Activated CD4-positive, alpha-beta T cell treated with anti-CD3 and anti-CD28 coated beads, Interleukin-2, amount 50 U/mL, for 24 hours (primary cell): ENCODE measurements at regions not wholly inside any gene's neighbourhood (a gene's known extent, or its start where the extent isn't known, plus 50 kb on each side); places are given as distances from the start of the nearest gene placed in this dataset.
"Not testable (repeated sequence)": the region's sequence is repeated elsewhere in the genome, so short reads cannot be mapped to it uniquely, and the experiment has no call there.

Experiments used
- DNase-seq, 2 donors: peaks; one replicate each; pipeline ENCODE4 v3.0.0-alpha.2; 2020; ENCODE audit warnings: low read depth in 1 of 2, low spot score in 1 of 2

DNA sequence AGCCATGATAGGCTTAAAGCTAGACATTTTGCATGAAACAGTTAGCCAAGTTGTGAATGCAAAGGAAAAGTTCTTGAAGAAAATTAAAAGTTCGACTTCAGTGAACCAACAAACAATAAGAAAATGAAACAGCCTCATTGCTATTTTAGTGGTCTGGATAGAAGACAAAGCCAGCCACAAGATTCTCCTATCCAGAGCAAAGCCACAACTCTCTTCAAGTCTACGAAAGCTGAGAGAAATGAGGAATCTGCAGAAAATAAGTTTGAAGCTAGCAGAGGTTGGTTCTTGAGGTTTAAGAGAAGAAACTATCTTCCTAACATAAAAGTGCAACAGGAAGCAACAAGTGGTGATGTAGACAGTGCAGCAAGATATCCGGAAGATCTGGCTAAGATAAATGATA lies 271.4 kb upstream of the GRM3 start:
- DNase-seq, result no peak

DNA sequence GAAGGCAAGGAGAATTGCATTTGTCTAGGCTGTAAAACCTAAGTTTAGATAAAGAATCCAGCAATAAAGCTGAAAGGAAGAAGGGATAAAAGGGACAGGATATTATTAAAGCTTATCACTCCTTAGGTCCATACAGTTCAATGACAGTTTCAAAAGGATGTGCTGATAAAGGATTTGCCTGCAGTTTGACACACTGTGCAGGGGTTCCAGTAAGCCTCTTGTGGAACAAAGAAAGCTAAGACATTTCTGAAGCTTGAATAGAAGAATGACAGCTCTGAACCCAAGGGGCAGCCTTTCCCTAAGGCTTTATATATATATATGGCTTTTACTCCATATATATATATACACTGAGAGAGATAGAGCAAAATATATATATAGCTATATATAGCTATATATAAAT lies 276.8 kb upstream of the GRM3 start:
- DNase-seq, result no peak

DNA sequence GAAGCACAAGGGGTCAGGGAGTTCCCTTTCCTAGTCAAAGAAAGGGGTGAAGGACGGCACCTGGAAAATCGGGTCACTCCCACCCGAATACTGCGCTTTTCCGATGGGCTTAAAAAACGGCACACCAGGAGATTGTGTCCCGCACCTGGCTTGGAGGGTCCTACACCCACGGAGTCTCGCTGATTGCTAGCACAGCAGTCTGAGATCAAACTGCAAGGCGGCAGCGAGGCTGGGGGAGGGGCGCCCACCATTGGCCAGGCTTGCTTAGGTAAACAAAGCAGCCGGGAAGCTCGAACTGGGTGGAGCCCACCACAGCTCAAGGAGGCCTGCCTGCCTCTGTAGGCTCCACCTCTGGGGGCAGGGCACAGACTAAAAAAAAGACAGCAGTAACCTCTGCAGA lies 303.3 kb upstream of the GRM3 start:
- DNase-seq, result not testable (repeated sequence)

DNA sequence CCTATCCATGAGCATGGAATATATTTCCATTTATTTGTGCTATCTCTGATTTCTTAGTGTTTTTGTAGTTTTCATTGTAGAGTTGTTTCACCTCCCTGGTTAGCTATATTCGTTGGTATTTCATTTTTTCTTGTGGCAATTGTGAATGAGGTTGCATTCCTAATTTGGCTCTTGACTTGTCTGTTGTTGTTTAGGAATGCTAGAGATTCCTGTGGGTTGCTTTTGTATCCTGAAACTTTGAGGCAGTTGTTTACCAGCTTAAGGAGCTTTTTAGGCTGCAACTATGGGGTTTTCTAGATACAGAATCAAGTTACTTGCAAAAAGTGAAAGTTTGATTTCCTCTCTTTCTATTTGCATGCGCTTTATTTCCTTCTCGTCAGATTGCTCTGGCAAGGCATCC lies 304.7 kb upstream of the GRM3 start:
- DNase-seq, result no peak

DNA sequence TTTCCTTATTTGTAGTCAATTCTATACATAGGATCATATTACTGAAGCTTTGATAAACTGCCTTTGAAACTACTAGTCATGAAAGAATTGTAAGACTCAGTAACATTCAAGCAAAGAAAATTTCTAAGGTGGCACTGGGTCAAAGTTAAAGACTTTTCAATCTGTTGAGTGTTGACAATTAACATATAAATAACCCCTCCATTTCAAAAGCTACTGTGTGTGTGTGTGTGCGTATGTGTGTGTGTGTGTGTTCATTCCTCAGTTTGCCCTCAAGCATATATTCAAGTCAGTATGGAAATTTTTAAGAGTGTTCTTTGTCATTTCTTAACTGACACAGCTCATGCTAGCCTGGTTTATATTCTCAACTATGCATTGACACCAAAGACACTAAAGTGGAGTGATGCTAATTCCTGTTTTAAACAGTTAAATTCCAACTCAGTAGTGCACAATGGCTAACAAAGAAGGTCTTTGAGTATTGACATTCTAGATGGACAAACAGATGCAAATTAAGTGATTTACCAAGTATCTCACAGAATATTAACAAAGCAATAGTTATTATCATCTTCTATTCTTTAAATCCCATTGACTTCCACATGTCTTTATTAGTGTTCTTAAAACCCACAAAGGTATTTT lies 314.8 kb upstream of the GRM3 start:
- DNase-seq, result no peak

DNA sequence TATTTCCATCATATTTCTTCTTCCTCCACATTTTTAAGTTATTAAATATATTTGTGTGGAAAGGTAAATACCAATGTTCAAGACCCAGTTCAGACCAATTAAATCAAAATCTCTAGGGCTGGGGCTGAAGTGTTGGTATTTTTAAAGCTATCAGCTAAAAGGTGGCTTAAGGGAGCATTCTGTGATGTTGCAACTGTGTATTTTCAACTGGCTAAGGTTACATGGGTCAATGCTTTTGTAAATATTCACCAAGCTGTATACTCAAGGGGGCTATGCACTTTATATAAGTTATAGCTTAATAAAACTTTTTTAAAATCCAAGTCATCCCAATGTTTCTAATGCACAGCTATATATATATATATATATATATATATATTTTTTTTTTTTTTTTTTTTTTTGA lies 316.9 kb upstream of the GRM3 start:
- DNase-seq, result no peak

DNA sequence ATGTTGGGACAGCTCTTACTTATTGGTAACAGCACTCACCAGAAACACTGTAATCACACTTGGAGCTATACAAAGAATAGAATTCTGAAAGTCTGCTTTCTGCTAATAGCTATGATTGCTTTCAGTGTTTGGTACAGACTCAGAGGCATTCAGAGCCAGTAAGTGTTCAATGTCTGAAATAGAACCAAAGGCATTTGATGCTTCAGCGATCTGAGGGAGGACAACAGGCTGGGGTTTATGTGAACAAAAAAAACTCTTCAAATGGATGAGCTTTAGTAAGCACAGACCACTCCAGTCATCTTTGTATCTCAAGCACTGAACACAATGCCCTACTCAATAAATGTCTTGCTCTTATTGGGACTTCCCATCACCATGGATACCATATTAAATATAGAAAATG lies 322.8 kb upstream of the GRM3 start:
- DNase-seq, result no peak

DNA sequence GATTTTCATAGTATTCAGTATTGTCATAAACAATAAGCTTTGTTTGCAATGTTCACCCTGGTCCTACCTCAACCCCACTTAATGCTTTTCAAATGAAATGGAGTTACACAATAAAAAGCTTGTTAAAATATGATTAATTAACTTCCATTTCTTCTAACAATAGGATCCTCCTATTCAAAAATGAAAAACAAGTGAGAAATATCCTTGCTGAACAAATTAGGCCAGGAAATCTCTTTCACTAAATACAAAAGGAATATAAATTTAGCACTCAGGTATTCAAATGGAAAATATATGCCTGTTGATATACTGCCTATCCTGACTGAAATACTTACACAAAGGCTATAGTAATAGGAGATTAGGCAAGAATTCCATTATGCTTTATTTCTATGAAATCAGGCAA lies 323.4 kb upstream of the GRM3 start:
- no peak for DNase-seq

DNA sequence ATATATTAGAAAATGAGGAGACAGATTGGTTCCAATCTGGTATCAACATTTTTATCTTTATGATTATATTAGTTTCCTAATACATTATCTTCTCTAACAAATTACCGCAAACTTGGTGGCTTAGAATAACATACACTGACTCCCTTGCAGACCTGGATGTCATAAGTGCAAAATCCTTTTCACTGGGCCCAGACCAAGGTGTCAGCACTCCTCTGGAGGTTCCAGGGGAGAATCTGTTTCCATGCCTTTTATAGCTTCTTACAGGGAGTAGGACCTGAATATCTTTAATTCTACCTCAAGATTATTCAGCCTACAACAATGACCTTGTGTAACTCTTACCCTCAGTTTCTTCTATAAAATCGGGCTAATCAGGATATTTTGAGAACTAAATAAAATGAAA lies 329.9 kb upstream of the GRM3 start:
- DNase-seq, result no peak

DNA sequence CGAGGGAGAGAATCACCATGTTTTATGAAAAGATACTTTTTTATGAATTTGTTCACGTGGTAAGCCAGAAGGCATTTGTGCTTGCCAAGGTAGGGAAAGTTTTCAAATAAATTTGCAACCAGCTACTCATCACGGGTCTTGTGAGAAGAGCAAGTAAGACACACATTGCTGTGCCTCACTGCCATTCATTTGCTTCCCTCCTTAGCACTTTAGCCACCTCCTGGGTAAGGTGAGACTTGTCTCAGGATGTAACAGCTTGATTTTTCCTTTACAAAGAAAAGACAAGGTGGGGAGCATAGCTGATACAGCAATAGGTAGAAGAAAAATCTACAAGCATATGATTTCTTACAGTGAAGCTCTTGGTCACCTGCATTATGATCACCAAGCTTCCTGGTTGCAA lies 342.4 kb upstream of the GRM3 start:
- DNase-seq, result no peak

DNA sequence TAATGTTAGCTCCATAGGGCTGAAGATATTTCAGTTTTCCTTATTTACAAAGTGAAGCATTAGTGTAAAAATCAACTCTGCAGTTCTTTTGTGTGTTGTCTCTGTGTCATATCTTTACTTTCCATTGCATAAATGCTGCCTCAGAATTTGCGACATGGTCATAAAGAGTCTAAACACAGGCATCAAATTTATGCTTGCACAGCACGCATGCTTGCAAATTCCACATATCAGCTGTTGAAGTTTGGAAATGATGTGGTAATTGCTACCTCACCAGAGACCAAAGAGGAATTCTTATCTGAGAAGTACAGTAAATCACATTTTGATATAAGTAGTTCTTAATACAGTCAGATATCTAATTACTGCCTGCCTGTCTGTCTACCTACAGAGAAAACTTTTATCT lies 348.2 kb upstream of the GRM3 start:
- DNase-seq, result no peak

DNA sequence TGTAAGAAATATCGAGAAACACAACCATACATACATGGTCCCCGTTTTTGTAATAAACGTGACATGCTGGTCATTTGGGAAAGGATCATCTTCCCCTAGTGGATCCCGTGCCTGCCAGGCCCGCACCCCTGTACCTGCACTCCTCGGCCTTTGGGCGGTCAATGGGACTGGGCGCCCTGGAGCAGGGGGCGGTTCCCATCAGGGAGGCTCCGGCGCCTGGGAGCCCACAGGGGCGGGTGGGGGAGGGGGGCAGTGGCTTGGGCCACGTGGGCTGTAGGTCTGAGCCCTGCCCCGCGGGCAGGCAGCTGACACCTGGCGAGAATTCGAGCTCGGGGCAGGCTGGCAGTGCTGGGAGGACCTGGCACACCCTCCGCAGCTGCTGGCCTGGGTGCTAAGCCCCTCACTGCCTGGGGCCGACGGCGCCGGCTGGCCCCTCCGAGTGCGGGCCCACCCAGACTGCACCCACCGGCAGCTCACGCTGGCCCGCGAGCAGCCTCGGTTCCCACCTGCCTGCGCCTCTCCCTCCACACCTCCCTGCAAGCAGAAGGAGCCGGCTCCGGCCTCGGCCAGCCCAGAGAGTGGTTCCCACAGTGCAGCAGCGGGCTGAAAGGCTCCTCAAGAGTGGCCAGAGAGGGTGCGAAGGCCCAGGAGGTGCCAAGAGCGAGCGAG lies 361.6 kb upstream of the GRM3 start:
- DNase-seq, result no peak

DNA sequence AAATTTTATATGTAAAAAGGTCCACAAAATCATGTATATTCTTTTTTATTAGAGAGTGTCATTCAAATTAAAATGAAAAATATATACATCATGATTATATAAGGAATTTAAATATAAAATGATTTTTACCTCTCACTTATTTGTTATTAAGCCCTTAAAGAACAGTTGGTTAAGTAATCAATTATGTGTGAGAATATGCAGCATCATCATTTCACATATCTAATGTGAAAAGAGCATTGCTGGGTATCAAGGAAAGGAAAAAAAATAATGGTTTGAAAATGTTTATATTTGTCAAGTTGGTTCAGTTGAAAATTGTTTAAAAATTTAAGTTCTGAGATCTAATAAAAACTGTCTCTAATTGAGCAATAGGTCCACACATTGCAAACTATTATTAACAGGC lies 363.6 kb upstream of the GRM3 start:
- no peak for DNase-seq

DNA sequence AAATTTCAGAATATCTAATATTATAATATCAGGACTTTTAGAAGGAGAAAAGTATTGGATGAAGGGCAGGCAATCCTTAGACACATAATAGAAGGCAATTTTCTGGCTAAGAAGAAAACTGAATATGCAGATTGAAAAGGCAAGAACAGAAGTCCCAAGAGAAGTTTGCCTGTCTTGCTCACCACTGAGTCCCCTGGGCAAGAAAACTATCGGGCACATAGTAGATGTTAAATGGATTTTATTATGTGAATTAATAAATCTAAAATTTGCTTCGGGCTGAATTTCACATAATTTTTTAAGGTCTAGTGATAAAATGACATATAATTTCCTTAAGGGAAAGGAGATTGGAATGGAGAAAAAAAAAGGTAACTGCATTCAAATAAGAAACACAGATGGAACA lies 380.9 kb upstream of the GRM3 start:
- DNase-seq, result no peak

DNA sequence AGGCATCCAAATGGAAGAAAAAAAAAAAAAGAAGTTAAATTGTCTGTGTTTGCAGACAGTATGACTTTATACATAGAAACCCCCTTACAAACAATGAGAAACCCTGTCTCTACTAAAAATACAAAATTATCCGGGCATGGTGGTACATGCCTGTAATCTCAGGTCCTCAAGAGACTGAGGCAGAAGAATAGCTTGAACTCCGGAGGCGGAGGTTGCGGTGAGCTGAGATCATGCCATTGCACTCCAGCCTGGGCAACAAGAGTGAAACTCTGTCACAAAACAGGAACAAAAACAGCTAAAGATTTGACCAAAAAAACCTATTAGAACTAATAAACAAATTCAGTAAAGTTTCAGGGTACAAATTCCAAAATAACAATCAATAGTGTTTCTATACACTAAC lies 385.8 kb upstream of the GRM3 start:
- DNase-seq, result no peak

DNA sequence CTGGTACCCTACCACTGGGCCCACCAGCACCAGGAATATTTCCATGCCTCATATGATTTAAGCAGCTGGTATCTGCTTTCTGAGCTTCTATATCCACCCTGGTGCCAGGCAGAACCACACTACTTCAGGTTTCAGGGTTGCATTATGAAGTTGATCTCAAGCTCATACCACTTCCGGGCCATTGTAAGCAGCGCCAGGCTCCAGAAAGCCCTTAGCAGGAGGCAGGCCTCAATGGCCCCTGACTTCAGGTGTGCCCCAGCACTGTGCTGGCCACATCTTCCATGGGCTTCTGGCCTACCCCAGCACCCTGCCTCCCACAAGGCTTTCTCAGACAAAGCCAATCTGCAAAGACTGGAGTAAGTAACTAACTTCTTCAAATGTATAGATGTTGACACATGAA lies 391.3 kb upstream of the GRM3 start:
- DNase-seq, result no peak

DNA sequence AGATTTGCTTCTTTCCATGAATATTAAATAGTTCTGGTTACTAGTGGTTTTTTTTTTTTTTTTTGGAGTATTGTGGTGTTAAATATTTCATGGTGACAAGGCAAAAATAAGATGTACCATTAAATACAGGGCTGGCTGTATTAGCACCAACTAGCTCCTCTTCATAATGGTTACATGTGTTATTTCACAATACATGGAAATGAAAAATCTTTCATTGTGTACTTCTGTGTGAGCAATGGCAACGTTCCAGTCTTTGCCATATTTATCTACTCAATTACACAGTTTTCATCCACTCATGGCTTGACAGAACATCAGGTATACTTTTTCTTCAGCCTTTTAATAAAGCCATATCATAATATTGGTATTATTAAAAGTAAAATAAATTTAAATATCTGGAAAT lies 394.7 kb upstream of the GRM3 start:
- no peak for DNase-seq

DNA sequence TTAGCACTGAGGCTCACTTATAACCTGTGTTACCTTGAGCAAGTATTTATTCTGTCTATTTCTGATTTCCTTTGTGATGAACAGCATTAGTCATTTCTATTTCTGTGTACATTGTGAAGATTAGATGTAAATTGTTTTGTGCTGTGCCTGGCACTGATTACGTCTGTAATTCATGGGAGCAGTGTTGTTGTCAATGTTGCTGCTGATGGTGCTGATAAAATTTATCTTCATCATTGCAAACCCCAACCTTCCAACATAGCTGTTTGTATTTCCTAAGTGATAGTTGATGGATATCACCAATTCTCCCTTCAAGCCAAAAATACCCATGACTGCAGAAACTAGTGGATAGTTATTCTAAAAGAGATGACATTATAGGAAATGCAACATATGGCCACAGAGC lies 400.5 kb upstream of the GRM3 start:
- DNase-seq, result no peak

DNA sequence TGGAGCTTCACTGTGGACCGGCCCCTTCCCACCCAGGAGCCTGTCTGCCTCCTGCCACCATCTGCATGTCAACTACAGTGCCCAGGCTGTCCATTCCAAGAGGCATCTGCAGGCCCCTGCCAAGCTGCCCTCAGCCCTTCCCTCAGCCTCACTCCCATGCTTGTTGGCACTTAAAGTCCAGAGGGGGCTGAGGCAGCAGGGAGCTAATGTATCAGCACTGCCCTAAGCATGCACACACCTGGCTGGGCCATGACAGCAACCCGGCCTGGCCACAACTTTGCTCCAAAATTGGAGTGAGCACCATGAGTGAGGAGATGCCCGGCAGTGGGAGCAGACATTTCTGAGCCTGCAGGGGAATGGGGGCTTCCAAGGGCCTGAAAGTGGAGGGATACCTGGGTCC lies 417.5 kb upstream of the GRM3 start:
- DNase-seq, result no peak

DNA sequence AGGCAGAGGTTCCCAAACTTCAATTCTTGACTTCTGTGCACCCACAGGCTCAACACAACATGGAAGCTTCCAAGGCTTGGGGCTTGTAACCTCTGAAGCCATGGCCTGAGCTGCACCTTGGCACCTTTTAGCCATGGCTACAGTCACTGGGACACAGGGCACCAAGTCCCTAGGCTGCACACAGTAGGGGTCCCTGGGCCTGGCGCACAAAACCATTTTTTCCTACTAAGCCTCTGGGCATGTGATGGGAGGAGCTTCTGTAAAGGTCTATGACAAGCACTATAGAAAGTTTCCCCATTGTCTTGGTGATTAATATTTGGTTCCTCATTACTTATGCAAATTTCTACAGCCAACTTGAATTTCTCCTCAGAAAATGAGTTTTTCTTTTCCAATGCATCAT lies 420.9 kb upstream of the GRM3 start:
- no peak for DNase-seq

DNA sequence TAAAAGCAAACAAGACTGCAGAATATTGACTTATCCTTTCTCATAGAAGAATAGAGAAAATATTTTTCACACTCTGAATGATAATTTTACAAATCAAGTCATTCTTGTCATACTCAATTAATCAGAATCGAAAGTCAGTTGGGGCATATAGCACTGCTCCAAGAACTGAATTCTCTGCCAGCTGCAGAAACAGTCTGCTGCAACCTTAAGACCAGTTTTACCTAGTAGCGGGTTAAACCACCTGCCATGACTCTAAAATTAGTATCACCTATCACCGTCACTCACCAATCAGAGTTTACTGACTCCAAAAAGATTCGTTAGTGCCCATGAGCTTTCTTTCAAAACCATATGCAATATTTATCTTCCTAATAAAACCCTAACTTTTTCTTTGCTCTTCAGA lies 429.0 kb upstream of the GRM3 start:
- no peak for DNase-seq

DNA sequence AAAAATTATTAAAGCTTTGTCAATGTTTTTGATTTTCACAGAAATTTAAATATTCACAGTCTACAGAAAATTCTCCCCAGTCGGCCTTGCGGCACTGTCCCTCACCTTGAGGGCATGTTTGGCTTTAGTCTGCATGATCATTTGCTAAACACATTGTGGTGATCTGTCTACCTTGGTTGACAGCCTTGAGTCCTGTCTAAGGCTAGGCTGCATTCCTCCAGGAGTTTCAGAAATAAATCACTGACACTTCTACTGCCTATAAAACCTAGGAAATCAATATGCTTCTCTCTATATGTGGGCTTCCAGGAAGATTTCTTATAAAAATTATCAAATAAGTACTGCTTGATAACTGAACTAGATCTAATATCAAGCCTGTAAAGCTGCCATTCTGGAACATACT lies 430.7 kb upstream of the GRM3 start:
- no peak for DNase-seq

DNA sequence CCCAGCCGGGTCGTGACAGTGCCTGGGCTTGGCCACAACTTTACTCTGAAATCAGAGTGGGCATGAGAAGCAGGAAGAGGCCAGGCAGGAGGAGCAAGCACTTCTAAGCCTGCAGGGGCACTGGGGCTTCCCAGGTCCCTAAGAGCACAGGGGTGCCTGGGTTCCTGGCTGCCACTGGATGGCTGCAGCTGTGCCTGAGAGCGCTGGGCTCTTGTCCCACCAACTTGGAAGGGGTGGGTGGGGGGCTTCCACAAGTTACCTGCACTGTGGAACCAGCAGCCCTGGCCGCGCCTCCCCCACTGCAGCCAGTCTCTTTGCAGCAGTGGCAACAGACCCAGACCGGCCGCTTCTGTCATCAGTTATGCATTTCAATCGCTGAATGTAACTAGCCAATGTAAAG lies 434.7 kb upstream of the GRM3 start:
- DNase-seq, result no peak
